Activated CD4-positive, alpha-beta T cell treated with anti-CD3 and anti-CD28 coated beads, Interleukin-2, Interleukin-6, amounts not matched to agents 100 ng/mL and 50 ng/mL, durations not matched to agents 16 hours and 8 hours (primary cell): ENCODE measurements at regions not wholly inside any gene's neighbourhood (a gene's known extent, or its start where the extent isn't known, plus 50 kb on each side); places are given as distances from the start of the nearest gene placed in this dataset.

Experiments
- DNase-seq: peaks from one replicate; pipeline ENCODE4 v3.0.0-alpha.2; 2020

DNA sequence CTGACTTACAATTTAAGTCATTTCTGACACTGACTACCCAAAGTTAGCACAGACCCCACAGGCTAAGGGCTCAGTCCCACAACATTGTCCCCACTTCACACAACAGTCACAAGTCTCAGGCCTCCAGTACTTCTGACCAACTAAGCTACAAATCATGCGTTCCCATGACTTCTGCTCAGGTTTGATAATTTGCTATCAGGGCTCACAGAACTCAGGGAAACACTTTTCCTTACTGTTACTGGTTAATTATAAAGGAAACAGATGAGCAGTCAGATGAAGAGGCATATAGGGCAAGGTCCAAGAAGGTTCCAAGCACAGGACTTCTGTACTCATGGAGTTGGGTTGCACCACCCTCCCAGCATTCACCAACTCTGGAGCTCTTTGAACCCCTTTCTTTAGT lies 151.2 kb upstream of the TNR start:
- no peak for DNase-seq

DNA sequence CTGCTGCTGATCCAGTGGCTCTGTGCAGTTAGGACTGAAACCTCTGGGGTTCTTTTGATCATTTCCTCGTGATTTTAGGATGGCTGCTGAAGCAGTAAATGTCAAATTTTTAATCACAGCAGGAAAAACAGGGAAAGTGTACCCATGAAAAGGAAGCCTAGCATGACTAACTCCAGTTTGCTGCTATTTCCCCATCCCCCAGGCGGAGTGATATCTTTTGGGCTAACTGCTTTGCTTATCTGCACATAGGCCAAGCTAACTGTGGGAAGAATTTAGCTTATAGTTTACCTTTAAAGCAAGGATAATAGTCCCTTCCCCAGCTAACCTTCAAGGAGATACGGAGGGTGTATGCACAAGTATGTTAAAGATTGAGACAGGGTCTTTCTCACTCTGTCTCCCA lies 149.8 kb upstream of the TNR start:
- no peak for DNase-seq

DNA sequence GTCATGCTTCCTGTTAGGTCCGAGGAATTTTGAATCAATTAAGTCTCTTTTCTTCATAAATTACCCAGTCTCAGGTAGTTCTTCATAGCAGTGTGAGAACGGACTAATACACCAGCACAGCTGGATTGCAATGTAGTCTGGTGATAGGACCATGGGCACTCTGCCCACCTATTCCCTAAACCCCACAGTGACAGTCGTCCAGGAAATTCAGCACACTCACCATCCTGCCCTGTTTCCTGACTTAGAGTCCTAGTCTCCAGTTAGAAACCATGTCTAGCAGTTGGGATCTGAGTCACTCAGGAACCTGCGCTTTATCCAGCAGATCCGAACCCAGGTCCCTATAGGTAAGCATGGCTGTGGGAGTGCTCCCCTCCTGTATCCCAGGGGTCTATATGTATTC lies 149.3 kb upstream of the TNR start:
- DNase-seq: no peak

DNA sequence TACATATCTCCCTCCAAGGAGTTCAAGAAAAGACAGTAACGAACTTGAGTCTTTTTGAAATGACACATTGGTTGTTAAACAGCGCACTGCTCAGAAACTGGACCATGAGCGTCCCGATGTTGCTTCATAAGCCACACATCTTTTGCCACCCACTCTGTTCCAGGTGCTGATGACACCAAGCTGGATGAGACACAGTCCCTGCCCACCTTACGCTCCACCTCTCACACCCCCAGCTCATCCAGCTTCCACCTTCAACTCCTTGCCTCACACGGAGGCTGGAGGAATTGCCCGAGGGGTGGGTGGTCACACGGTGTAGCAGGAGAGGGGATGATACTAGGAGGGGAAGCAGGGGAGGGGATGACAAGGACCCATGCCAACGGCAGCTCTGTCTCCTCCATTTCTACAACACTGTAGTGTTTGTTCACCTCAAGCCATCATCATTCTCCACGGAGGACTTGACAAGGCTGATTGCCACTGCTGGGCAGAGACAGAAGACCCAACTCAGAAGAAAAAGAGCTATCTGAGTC lies 148.5 kb upstream of the TNR start:
- DNase-seq: no peak

DNA sequence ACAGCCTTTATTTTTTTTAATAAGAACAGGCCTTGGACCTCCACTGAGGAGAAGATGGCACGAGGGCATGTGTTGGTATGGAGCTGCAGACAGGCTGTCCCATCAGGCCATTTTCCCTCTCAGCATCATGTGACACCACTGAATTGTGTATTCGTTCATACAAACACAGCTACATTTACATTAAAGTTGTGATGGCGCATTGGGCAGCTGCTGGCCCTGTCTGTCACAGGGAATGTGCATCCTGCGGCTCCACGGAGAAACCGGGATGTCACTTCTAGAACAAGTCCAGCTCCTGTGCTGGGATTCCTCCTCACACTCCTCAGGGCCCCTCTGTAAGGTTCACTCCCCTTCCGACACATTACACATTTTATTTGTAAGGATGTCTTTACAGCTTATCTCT lies 147.6 kb upstream of the TNR start:
- DNase-seq: no peak

DNA sequence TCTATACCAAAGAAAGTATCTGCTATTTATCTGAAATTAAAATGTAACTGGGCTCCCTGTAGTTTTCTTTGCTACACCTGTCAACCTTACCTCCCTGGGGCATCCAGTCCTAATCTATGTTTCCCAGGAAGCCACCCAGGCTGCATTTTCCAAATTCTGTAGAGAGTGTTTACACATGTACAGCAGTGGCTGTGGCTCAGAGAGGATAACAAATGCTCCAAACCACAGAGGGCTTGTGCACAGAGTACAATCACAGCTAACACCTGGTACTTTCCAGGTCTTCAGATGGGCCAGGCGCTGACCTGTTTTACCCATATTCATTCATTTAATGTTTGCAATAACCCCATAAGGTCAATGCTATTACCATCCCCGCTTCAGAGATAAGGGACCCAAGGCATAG lies 146.5 kb upstream of the TNR start:
- DNase-seq: no peak

DNA sequence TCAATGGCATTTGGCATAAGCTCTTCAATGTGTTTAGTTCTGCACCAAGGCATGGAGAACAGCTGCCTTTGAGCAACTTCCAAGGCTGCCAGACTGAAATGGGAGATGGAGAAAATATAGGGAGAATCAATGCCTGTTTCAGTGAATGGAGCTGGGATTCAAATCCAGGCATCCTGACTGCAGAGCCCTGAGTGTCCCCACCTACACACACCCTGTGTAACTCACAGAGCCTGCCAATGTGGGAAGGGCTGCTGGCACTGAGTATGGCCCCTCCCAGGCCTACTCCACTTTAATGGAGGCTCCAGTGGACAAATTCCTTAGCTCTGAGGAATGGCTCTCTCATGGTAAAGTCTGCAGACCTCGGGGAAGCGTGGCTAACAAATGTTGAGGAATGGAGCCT lies 145.6 kb upstream of the TNR start:
- no peak for DNase-seq

DNA sequence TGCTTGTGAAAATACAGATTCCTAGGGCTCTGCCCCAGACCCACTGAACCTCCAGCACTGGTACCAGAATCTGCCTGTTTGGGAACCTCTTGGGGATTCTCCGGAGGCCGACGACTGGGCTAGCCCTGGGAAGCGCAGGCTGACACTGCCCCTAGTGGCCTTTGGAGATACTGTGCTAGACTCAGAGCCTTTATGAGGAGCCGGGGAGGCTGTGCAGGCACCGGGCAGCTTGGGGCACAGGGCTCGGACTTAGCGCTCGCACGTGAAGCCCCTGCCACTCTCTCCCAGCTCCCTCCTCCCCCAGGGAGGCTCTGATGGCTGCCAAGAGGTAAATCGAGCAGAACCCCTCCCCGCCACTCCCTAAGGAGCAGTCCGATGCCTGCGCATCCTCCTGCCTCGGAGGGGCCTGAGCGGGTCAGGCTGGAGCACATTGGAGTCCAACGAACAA lies 144.6 kb upstream of the TNR start:
- DNase-seq: peak; percentile 45

DNA sequence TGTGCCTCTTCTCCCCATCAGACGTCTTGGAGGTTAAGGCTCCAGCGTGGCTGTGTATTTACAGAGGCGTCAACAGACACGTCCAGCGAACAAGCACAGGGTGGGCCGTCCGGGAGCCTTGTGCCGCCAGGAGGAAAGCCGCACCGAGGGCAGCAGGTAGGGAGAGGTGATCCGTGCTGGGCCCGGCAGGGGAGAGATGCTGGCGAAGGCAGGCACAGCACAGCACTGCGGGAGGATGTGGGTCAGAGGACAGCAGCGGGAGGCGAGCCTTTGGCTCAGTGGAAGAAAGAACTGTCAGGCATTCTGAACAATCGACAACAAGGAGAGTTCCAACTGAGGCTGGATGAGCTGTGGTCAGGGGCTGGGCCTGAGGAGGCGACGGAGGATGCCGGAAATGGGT lies 144.1 kb upstream of the TNR start:
- no peak for DNase-seq

DNA sequence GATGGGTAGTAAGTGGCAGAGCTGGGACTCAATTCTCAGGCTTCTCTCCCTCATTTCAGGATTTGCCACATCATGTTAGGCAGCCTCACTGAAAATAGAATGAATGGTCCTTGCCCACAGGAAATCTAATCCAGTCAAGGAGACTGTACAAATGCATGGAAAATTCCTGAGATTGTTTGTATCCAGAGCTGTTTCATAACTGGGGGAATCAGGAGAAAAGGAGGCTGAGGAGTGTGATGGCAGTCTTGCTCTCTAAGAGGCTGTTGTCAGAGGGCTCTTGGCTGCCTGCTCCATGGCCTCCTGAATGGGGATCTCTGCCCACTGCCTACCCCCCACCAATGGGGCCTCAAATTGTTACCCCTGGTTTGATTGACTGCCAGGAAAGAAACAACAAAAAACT lies 141.9 kb upstream of the TNR start:
- no peak for DNase-seq

DNA sequence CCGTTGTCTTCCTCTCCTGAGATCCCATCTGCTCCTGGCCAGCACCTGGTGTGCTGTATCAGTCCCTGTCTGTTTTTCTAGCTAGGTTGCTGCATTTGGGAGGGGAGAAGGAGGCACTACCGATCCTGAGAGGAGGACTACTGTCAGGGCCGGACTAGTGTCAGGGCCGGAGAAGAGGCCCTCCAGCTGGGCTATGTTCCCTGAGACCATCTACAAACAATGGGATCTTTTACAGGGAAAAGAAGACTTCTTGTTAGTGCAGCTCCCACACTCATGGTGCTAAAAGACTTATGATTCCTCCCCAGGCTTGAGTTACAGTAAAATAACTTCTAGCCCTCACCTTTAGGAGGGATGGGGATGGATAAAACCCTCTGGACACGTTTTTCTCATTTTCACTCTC lies 141.0 kb upstream of the TNR start:
- DNase-seq: no peak

DNA sequence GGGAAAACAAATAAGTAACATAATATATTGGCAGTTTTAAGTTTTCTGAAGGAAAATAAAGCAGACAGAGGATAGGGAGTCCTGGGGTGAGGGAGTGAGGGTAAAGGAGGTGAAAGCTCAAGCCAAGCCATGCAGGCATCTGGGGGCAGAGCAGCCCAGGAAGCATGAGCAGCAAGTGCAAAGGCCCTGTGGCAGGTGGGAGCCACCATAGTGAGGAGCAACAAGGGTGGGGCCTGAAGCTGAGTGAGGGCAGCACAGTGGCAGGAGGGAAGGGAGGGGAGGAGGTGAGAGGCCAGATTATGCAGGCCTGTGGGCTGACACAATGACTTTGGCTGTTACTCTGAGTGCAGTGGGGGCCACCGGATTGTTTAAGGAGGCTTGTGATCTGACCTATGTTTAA lies 138.8 kb upstream of the TNR start:
- DNase-seq: no peak

DNA sequence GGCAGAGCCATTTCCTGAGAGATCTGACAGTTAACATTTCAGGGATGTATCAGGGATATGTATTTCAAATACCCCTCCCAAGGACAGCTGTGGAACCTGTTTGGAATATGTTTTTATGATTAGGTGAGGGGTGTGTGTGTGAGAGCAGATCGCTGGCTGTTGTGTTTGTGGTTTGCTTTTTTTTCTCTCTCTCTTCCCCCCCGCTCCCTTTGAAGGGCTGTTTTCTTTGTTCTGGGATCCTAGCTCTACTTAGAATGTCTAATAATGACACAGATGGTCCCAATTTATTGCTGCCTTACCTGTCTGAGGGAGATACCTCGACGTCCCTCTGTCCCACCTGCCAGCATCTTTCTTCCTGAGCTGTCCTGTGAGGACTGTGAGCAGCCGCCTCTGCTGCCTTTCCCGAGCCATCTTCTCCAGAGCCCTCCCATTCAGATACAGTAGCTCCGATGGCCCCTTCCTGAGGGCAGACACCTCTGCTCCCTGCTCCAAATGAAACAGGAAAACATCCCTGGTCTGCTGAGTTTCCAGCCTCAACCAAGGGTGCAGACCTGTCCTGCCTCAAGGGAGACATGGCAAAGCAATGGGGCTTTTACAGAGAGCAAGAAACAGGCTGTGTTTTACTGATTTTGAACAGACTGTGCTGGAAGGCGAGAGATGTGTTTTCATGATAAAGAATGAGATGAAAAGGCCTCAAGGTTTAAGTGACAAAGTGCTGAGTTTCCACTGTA lies 138.0 kb upstream of the TNR start:
- no peak for DNase-seq

DNA sequence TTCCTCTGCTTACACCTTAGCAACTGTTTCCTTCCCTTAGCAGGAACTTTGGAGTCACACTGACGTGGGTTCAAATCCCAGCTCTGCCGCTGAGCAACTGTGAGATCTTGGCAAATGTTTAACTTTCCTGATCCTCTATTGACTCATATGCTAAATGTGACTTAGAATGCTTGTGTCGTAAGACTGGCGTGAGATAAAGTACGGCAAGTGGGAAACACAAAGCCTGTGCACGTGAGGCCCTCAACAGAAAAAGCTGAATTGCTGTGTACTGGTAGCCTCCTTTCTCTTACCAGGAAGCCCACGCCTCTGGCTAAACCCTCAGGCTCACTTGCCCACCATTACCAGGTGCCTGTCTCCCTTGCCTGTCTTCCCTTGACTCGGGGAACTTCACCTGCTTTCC lies 135.4 kb upstream of the TNR start:
- no peak for DNase-seq

DNA sequence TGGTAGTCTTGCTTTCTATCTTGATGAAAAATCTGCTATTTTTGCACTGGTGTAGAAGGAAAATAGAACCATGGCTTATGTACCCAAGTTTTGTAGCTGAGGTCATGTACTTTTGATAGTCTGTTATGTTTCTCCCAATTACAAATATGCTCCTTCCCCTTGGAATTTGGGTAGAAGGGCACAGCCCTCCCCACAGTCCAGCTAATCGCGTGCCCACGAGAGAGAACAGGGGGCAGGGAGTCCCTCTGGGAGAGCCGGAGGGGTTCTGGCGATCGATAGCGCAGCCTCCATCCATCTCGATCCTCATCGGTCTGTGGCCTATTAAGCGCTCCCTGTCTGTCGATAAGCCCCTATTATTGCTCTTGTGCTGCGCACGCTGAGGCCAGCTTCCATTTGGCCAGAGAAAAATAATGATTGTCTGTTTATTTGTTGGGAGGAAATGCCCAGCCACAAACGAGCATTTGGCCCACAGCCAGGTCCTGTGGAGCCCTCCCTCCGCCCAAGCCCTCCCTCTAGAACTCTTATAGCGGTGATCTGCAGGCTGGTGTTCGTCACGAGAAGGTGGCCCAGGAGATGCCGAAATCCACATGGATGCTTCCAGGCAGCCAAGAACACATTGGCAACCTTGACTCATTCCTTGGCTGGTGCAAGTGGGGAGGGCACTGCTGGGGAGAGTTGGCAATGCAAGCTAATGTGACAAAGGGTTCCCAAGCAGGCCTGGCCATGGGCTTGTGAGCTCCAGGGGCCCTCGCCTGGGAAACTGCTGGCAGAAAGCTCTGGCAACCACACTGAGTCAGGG lies 134.7 kb upstream of the TNR start:
- DNase-seq: no peak

DNA sequence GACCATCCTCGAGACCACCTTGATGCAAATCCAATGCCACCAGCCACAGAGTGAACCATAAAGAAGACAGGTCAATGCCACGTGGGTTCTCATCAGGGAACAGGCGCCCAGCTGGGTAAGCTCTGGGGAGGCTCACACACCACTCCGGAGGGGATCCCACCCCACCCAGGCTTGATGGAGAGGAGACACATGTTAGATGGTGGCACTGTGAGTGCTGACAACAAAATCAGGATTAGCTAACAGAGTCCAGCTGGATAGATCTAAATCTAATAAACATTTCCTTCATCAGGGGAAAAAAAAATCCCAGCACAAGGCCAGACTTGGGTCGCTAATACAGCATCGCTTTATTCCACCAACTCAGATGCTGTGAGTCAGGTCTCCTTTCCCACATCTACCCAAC lies 132.2 kb upstream of the TNR start:
- no peak for DNase-seq

DNA sequence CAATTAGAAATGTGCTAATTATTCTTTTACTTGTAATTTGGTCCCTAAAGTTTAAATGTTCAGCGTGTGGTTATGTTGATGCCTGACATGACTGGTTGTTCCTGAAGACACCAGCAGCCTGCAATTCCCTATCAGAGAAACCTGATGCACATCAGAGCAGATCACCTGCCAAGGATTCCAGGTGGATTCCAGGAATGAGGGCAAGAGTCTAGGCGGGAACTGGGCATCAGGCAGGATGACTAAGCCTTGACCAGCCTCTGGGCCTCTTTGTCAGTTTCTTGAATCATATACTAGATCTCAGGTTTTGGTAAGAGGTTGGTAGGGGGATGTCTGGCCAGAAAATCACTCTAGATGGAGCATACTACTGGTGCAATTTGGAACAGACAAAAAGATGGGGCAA lies 130.7 kb upstream of the TNR start:
- no peak for DNase-seq

DNA sequence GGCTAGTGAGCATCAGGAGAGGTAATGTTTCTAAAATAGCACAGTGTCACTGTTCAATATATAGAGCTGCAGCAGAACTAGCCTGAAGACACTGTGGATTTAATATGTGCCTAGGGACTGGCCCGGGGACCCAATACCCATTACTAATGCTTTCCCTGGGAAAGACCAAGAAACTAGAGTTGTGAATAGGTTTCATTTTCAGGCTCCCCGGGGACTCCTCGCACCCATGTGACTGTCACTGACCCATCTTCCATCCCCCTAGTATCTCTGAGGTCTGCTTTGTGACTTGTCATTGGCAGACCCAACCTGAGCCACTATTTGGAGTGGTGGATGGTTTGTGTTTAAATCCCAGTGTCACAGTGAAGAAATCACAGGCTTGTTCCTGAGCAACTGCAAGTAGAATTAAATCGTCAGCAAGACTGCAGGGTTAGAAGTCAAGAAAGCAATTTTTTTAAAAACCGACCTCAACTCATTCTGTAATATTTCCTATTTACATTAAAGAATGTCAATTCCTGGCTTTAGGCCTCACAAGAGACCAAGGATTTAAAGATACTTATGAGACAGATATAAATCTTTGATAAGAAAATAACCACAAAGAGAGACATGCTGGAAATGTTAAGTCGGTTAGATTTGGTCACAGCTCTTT lies 130.0 kb upstream of the TNR start:
- no peak for DNase-seq

DNA sequence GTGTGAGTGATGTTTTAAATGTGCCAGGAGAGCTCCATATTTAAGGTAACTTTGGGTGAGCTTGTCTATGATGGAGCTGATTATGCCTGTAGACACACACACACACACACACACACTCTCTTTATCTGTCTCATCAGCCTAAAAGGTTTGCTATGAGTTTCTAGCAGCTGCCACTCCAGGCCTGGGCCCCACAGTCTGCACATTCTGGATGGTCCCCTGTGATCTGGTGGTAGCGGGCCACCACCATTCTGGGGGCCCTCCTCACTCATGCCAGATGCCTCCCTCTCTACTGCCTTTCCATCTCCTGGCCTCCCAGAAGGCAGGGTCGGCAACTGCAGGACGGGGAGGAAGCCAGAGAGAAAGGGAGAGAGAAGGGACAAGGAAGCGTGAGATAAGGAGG lies 129.2 kb upstream of the TNR start:
- DNase-seq: no peak

DNA sequence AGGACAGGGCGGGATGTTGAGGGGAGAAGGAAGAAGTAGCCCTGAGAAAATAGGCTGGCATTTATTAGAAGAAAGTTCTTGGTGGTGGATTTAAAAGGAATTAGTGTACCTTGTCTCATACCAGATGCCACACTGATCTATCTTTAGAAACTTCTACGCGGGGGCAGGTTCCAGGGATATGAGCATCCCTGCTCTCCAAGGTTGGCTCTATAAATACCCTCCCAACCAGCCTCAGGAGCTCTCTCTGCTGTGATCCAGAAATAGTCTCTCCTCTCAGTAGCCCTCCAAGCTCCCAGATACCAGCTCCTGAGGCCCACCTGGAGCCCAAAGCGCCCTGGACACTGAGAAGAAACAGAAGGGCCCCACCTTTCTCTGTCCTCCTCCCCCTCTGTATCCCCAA lies 128.3 kb upstream of the TNR start:
- DNase-seq: no peak

DNA sequence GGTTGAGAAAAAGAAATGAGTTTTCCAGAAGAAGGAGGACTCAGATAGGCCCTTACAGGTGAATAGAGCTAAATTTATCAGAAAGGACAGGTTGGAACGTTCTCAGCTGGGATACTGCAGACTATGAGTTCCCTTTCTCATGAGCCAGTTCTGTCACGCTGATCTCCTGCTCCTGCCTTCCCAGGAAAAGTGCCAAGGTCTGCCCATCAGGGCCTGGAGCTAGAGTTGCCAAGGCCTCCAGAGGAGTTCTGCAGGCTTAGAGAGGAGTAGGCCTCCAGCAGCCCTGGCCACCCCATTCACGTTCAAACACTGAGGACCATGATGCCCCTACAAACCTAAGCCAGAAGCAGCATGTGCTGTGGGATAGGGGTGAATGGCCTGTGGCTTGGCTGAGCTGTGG lies 126.8 kb upstream of the TNR start:
- no peak for DNase-seq

DNA sequence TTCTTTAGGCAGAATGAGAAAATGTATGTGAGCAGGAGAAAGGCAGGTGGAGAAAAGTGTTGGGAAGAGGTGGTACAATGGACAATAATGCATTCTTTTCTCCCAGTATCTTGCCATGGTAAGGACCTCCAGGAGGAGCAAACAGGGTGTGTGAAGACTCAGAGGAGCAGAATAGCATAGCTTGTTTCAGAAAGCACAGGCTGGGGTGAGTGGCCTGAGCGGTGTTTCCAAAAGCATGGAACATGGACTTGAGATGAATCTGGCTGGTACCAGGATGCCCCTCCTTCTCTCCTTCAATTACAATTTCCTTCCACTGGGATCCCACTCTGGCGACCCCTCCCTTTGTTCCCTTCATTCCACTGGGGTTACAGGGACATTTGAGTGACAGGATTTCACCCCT lies 123.4 kb upstream of the TNR start:
- DNase-seq: no peak

DNA sequence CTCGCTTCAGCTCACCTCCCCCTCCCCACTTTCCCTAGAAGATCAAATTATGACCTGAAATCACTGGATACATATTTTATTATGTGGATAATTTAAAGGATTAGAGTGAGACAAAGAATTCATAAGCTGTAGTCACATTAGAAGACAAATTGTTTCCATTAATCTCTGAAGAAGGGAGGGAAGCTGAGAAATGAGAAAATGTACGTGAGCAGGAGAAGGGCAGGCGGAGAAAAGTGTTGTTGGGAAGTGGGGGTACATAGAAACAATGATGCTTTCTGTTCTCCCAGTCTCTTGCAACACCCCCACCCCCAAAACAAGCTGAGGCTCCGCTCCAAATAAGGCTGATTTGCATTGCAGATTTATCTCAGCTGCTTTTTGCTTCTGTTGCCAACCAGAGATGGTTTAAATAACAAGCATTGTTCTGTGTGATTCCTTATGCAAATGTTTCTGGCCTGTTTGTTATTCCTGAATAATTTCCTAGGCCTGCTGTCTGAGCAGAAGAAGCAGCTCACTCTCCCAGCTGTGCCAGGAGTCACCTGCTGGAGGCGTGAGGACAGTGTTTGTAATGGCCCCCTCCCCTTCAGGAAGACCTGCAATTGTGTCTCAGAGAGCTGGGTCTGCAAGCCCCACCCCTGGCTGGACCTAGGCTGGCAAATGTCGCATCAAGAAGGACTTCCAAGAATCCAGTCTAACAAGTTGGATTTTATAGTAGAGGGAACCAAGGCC lies 121.8 kb upstream of the TNR start:
- no peak for DNase-seq
